Naive B cell (primary cell): ENCODE measurements at regions not wholly inside any gene's neighbourhood (a gene's known extent, or its start where the extent isn't known, plus 50 kb on each side); places are given as distances from the start of the nearest gene placed in this dataset.
"Not testable (repeated sequence)": the region's sequence is repeated elsewhere in the genome, so short reads cannot be mapped to it uniquely, and the experiment has no call there.

ENCODE experiments used
- ATAC-seq, 2 donors: fragments of 150-1000 bp; cut with Tn5 transposase; 2 replicates each; pipeline ENCODE4 v1.10.0; 2021; ENCODE audit warnings: low read depth in 2 of 2, mild to moderate bottlenecking in 2 of 2, moderate library complexity in 2 of 2
- DNase-seq: peaks from one replicate; pipeline ENCODE4 v3.0.0; 2022
- H3K27ac Mint-ChIP-seq, 6 donors: one replicate each; pipeline ENCODE4 v1.8.0; 2020 to 2022; ENCODE audit warnings: mild to moderate bottlenecking in 6 of 6, mixed read lengths in 6 of 6, moderate library complexity in 5 of 6, inconsistent platforms in 2 of 6
- H3K27me3 Mint-ChIP-seq, 3 donors: one replicate each; pipeline ENCODE4 v1.8.0; 2021 to 2022; ENCODE audit warnings: mixed read lengths in 3 of 3, mild to moderate bottlenecking in 1 of 3
- H3K36me3 Mint-ChIP-seq, 2 donors: one replicate each; pipeline ENCODE4 v1.8.0; 2020 to 2022; ENCODE audit warnings: mixed read lengths in 2 of 2, inconsistent platforms in 1 of 2, mild to moderate bottlenecking in 1 of 2
- H3K4me1 Mint-ChIP-seq, 3 donors: one replicate each; pipeline ENCODE4 v1.8.0; 2020 to 2022; ENCODE audit warnings: mixed read lengths in 3 of 3, inconsistent platforms in 1 of 3, mild to moderate bottlenecking in 1 of 3, moderate library complexity in 1 of 3
- H3K4me3 Mint-ChIP-seq, 8 donors: one replicate each; pipeline ENCODE4 v1.8.0; 2020 to 2022; ENCODE audit warnings: mild to moderate bottlenecking in 8 of 8, mixed read lengths in 8 of 8, moderate library complexity in 8 of 8, inconsistent platforms in 2 of 8
- H3K9me3 Mint-ChIP-seq, 7 donors: one replicate each; pipeline ENCODE4 v1.8.0; 2020 to 2022; ENCODE audit warnings: mixed read lengths in 7 of 7, mild to moderate bottlenecking in 5 of 7, inconsistent platforms in 2 of 7, moderate library complexity in 1 of 7

GRCh38 chr4:132660181-132660580 lies 488.9 kb upstream of the PCDH10 start:
- H3K27me3 Mint-ChIP-seq = no peaks in the 10 kb centered on the region
- ATAC-seq (no peak), DNase-seq (no peak)
- H3K4me1 Mint-ChIP-seq = no peaks in the 10 kb centered on the region
- no peak overlapping the region for H3K27ac Mint-ChIP-seq
- H3K9me3 Mint-ChIP-seq = peaks cover 3 to 22% (median 5%) of the 10 kb centered on the region in 7 donors
- no peaks in the 10 kb centered on the region for H3K36me3 Mint-ChIP-seq
- H3K4me3 Mint-ChIP-seq = no peak overlapping the region

DNA sequence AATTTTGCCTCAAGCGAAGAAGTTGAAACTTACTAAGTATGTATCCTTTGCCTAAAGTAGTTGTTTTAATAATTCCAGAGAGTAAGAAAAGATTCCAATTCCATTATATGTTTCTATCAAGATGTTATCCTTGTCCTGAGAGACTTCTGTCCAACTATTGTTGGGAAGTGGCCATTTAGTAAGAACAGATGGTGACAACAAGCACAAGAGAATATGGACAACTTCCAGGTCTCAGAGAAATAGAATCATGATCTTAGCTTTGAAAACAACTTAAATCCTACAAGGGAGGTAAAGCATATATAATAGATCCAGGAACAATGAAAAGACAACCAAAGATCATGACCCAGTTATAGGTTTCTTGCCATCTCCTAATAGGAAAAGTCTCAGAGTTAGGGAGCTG lies 486.6 kb upstream of the PCDH10 start:
- H3K36me3 Mint-ChIP-seq = no peaks in the 10 kb centered on the region
- no peak for ATAC-seq
- no peak overlapping the region for H3K4me3 Mint-ChIP-seq
- H3K27ac Mint-ChIP-seq = no peak overlapping the region
- no peaks in the 10 kb centered on the region for H3K4me1 Mint-ChIP-seq
- H3K27me3 Mint-ChIP-seq = no peaks in the 10 kb centered on the region
- no peak for DNase-seq
- H3K9me3 Mint-ChIP-seq = peaks cover 0 to 6% (median 2%) of the 10 kb centered on the region in 7 donors

- no peak overlapping the region for H3K4me3 Mint-ChIP-seq
- H3K27ac Mint-ChIP-seq = no peak overlapping the region
- no peak for DNase-seq
- ATAC-seq = no peak
- no peaks in the 10 kb centered on the region for H3K27me3 Mint-ChIP-seq
- H3K9me3 Mint-ChIP-seq = peaks cover 0 to 3% (median 0%) of the 10 kb centered on the region in 7 donors
- no peaks in the 10 kb centered on the region for H3K36me3 Mint-ChIP-seq
- H3K4me1 Mint-ChIP-seq = no peaks in the 10 kb centered on the region
Observed at GRCh38 chr4:132669786-132670185, 479.3 kb upstream of the PCDH10 start.

- Mint-ChIP-seq H3K4me3 (no peak overlapping the region), H3K4me1 (no peaks in the 10 kb centered on the region), H3K36me3 (no peaks in the 10 kb centered on the region), H3K27me3 (no peaks in the 10 kb centered on the region), H3K9me3 (peaks cover 0 to 3% (median 0%) of the 10 kb centered on the region in 7 donors), H3K27ac (no peak overlapping the region)
- ATAC-seq (no peak), DNase-seq (no peak)
Observed at GRCh38 chr4:132670557-132670956, 478.5 kb upstream of the PCDH10 start.

GRCh38 chr4:132683957-132684356 lies 465.1 kb upstream of the PCDH10 start:
- DNase-seq = no peak
- no peak for ATAC-seq
- H3K27ac Mint-ChIP-seq = no peak overlapping the region
- H3K27me3 Mint-ChIP-seq = no peaks in the 10 kb centered on the region
- peaks cover 0 to 11% of the 10 kb centered on the region in 2 donors for H3K36me3 Mint-ChIP-seq
- no peak overlapping the region for H3K4me3 Mint-ChIP-seq
- H3K9me3 Mint-ChIP-seq = peaks cover 3 to 23% (median 12%) of the 10 kb centered on the region in 7 donors
- no peaks in the 10 kb centered on the region for H3K4me1 Mint-ChIP-seq

DNA sequence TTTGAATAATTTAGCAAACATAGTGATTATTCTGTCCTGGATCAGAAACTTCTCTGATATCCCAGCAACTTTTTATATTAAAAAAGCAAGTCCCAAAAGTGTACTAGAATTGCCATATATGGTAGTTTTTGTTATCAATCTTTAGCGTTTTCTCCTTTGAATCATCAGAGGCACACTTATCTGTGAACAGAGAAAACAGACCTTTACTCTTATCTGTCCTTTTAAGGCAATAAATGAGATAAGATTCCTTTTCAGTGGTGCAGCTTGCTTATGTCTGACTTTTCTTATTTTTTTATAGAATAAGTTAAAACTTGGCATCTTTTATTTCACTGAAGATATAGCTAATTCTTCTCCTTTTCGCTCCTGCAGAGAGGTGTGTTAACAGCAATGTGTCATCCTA lies 458.1 kb upstream of the PCDH10 start:
- ATAC-seq = no peak
- Mint-ChIP-seq H3K9me3 (peaks cover 3 to 12% (median 4%) of the 10 kb centered on the region in 7 donors), H3K27ac (no peak overlapping the region), H3K36me3 (no peaks in the 10 kb centered on the region), H3K4me3 (no peak overlapping the region), H3K4me1 (no peaks in the 10 kb centered on the region), H3K27me3 (no peaks in the 10 kb centered on the region)
- DNase-seq = no peak

- DNase-seq (no peak), ATAC-seq (no peak)
- H3K9me3 Mint-ChIP-seq = peaks cover 3 to 12% (median 4%) of the 10 kb centered on the region in 7 donors
- H3K36me3 Mint-ChIP-seq = no peaks in the 10 kb centered on the region
- no peak overlapping the region for H3K4me3 Mint-ChIP-seq
- H3K27me3 Mint-ChIP-seq = no peaks in the 10 kb centered on the region
- no peak overlapping the region for H3K27ac Mint-ChIP-seq
- no peaks in the 10 kb centered on the region for H3K4me1 Mint-ChIP-seq
Observed at GRCh38 chr4:132691668-132692067, 457.4 kb upstream of the PCDH10 start.

GRCh38 chr4:132694775-132695174 lies 454.3 kb upstream of the PCDH10 start:
- Mint-ChIP-seq H3K27ac (no peak overlapping the region), H3K4me3 (no peak overlapping the region)
- no peak for DNase-seq

GRCh38 chr4:132697505-132697904 lies 451.6 kb upstream of the PCDH10 start:
- not testable (repeated sequence) for DNase-seq, H3K36me3 Mint-ChIP-seq, ATAC-seq, H3K4me1 Mint-ChIP-seq, H3K4me3 Mint-ChIP-seq, H3K27ac Mint-ChIP-seq, H3K27me3 Mint-ChIP-seq
- H3K9me3 Mint-ChIP-seq = peaks cover 0 to 17% (median 6%) of the 10 kb centered on the region in 7 donors

More at GRCh38 chr4:132694775-132695174, 454.3 kb upstream of the PCDH10 start:
- H3K4me1 Mint-ChIP-seq = no peaks in the 10 kb centered on the region
- no peak for ATAC-seq
- H3K27me3 Mint-ChIP-seq = no peaks in the 10 kb centered on the region
- H3K9me3 Mint-ChIP-seq = peaks cover 0 to 17% (median 6%) of the 10 kb centered on the region in 7 donors
- H3K36me3 Mint-ChIP-seq = no peaks in the 10 kb centered on the region

GRCh38 chr4:132707955-132708354 lies 441.1 kb upstream of the PCDH10 start:
- H3K36me3 Mint-ChIP-seq = no peaks in the 10 kb centered on the region
- peaks cover 0 to 2% (median 0%) of the 10 kb centered on the region in 7 donors for H3K9me3 Mint-ChIP-seq
- no peaks in the 10 kb centered on the region for H3K27me3 Mint-ChIP-seq
- no peak for ATAC-seq
- H3K4me3 Mint-ChIP-seq = no peak overlapping the region
- H3K27ac Mint-ChIP-seq = no peak overlapping the region
- DNase-seq = no peak
- no peaks in the 10 kb centered on the region for H3K4me1 Mint-ChIP-seq

GRCh38 chr4:132709056-132709455 lies 440.0 kb upstream of the PCDH10 start:
- no peak for ATAC-seq
- H3K9me3 Mint-ChIP-seq = peaks cover 0 to 3% (median 0%) of the 10 kb centered on the region in 7 donors
- H3K27me3 Mint-ChIP-seq = no peaks in the 10 kb centered on the region
- H3K27ac Mint-ChIP-seq = no peak overlapping the region
- no peak for DNase-seq
- no peak overlapping the region for H3K4me3 Mint-ChIP-seq
- no peaks in the 10 kb centered on the region for H3K4me1 Mint-ChIP-seq
- no peaks in the 10 kb centered on the region for H3K36me3 Mint-ChIP-seq

GRCh38 chr4:132710971-132711370 lies 438.1 kb upstream of the PCDH10 start:
- Mint-ChIP-seq H3K27ac (no peak overlapping the region), H3K27me3 (no peaks in the 10 kb centered on the region), H3K36me3 (no peaks in the 10 kb centered on the region), H3K4me3 (no peak overlapping the region), H3K4me1 (no peaks in the 10 kb centered on the region), H3K9me3 (peaks cover 0 to 3% (median 0%) of the 10 kb centered on the region in 7 donors)
- DNase-seq = no peak
- ATAC-seq = no peak

DNA sequence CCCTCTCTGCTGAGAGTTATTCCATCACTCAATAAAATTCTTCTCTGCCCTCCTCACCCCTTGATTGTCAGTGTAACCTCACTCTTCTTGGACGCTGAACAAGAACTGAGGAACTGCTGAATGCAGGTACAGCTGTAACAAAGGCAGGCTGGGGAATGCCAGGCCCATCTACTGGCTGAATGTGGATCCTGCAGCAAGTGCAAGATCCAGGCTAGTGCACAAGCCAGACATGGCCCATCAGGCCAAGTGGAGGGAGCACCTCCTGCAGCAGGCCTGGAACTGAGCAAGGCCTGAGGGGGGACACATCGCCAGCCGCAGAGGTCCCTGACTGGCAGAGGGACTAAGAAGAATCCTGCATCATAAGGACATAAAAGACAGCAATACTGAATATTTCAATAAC lies 411.8 kb upstream of the PCDH10 start:
- no peak overlapping the region for H3K27ac Mint-ChIP-seq
- H3K4me3 Mint-ChIP-seq = no peak overlapping the region
- DNase-seq (no peak), ATAC-seq (no peak)
- H3K9me3 Mint-ChIP-seq = peaks cover 0 to 2% (median 0%) of the 10 kb centered on the region in 7 donors
- H3K36me3 Mint-ChIP-seq = no peaks in the 10 kb centered on the region
- H3K4me1 Mint-ChIP-seq = no peaks in the 10 kb centered on the region
- no peaks in the 10 kb centered on the region for H3K27me3 Mint-ChIP-seq

- Mint-ChIP-seq H3K9me3 (peaks cover 0 to 5% (median 0%) of the 10 kb centered on the region in 7 donors), H3K36me3 (no peaks in the 10 kb centered on the region), H3K4me3 (no peak overlapping the region), H3K27me3 (no peaks in the 10 kb centered on the region), H3K4me1 (no peaks in the 10 kb centered on the region), H3K27ac (no peak overlapping the region)
- ATAC-seq (no peak), DNase-seq (no peak)
Observed at GRCh38 chr4:132759199-132759780, 389.8 kb upstream of the PCDH10 start.

DNA sequence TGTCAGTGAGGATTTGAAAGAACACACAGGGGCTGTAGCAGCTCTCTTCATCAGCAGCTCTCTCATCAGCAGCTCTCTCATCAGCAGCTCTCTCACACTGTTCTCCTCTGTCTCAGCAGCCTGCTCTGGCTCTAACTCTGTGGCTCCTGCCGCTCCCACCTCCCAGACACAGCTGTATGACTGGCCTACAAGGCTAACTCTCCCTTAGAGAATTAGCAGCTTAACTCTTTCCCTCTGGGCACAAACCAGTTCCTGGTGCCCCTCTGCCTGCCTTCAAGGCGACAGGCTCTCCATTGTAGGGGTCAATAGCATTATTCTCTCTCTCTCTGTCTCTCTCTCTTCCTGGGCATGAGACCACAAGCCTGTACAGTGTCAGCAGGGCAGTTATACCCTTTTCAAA lies 385.6 kb upstream of the PCDH10 start:
- Mint-ChIP-seq H3K4me1 (no peaks in the 10 kb centered on the region), H3K27ac (no peak overlapping the region), H3K27me3 (no peaks in the 10 kb centered on the region), H3K4me3 (no peak overlapping the region), H3K36me3 (no peaks in the 10 kb centered on the region), H3K9me3 (peaks cover 0 to 5% (median 0%) of the 10 kb centered on the region in 7 donors)
- DNase-seq = no peak
- no peak for ATAC-seq
